BJ (cell line): ENCODE measurements at regions not wholly inside any gene's neighbourhood (a gene's known extent, or its start where the extent isn't known, plus 50 kb on each side); places are given as distances from the start of the nearest gene placed in this dataset.

ENCODE experiments used
- CTCF ChIA-PET: fragments of 350-600 bp; formaldehyde crosslinking; extraction: SDS; loops from one replicate; lab custom pipeline; 2021; ENCODE audit warnings: antibody characterized with exemption, inconsistent platforms; lab: Yijun Ruan, JAX
- POLR2A ChIA-PET: fragments of 300-600 bp; sonication (Branson Sonifier 250); formaldehyde crosslinking; extraction: SDS; loops from one replicate; lab custom pipeline; 2021; ENCODE audit warnings: antibody characterized with exemption; lab: Charles Lee
- DNase-seq: peaks from one replicate; pipeline ENCODE4 v3.0.0-alpha.2; 2011; ENCODE audit warnings: low read depth
- H3K27me3 ChIP-seq: 2 replicates; pipeline ENCODE4 v1.6.0; 2011; ENCODE audit warnings: low read length; ENCODE audit not compliant: control insufficient read depth, insufficient read depth
- H3K36me3 ChIP-seq: 2 replicates; pipeline ENCODE4 v1.5.1; 2011; ENCODE audit warnings: low read length; ENCODE audit not compliant: control insufficient read depth, insufficient read depth
- H3K4me3 ChIP-seq: 2 replicates; pipeline ENCODE4 v1.5.1; 2011; ENCODE audit warnings: low read depth, mild to moderate bottlenecking, control low read depth, low read length
- TF ChIP-seq, protein P1 (sequence below): IDR thresholded peaks from 2 replicates; pipeline ENCODE4 v1.5.1; 2011; ENCODE audit warnings: low read depth, mild to moderate bottlenecking, control low read depth, inconsistent platforms, low read length, moderate library complexity; ENCODE audit not compliant: insufficient read depth

DNA sequence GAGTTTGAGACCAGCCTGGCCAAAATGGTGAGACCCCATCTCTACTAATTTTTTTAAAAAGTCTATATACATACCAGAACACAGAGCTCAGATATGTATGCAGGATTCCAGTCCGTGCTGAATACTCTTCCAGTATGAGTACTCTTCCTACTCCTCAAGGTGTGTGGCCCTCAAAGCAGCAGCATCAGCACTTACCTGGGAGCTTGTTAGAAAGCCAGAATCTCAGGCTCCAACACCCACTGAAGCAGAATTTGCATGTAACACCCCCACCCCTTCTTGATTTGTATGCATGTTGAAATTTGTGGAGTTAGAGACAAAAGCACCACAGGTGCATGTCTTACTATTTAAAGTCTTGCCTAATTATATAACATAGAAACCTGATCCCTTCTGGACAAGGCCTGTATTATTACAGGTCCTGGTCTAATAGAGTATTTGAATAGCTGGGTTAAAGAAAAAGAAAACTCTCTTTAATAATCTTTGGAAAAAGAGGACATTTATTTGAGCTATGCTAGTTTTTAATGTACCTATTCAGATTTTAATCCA, 50.3 kb upstream of the NFE2L2 start:
- TF ChIP-seq, protein P1, sequence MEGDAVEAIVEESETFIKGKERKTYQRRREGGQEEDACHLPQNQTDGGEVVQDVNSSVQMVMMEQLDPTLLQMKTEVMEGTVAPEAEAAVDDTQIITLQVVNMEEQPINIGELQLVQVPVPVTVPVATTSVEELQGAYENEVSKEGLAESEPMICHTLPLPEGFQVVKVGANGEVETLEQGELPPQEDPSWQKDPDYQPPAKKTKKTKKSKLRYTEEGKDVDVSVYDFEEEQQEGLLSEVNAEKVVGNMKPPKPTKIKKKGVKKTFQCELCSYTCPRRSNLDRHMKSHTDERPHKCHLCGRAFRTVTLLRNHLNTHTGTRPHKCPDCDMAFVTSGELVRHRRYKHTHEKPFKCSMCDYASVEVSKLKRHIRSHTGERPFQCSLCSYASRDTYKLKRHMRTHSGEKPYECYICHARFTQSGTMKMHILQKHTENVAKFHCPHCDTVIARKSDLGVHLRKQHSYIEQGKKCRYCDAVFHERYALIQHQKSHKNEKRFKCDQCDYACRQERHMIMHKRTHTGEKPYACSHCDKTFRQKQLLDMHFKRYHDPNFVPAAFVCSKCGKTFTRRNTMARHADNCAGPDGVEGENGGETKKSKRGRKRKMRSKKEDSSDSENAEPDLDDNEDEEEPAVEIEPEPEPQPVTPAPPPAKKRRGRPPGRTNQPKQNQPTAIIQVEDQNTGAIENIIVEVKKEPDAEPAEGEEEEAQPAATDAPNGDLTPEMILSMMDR = no peak
- Histone ChIP-seq H3K36me3 (no peaks in the 10 kb centered on the region), H3K27me3 (no peaks in the 10 kb centered on the region), H3K4me3 (no peak overlapping the region)
- ChIA-PET POLR2A (no interaction called here), CTCF (interaction anchor here (1.0 to 3.4 kb wide), 5 partner anchors 19 to 150 kb away, joined by 3 to 11 read pairs (median 5); no protein-coding TSS in a partner anchor)
- no peak for DNase-seq

DNA sequence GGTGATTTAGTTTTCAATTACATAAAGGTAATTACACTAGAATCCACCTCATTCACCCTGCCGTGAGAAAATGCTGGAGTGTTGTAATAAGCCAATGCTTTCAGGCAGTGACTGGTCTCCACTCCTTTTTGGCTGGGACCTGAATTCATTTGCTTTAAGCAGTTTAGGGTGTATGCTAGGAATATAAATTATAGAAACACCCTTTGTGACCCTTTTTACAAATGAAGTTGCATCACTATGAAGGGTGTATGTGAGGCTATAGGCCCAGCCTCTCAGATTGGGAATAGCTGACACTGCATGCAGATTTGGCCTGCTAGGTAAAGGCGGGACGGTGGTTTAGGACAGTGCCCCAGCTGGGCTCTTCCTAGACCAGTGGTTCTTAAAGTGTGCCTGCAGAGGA, 50.8 kb upstream of the NFE2L2 start:
- no peaks in the 10 kb centered on the region for H3K36me3 ChIP-seq
- DNase-seq = no peak
- ChIA-PET POLR2A (interaction anchor here (0.6 kb wide), 1 partner anchor 103 kb away, joined by 3 read pairs; the partner anchor contains the start of gene HNRNPA3), CTCF (interaction anchor here (1.3 to 3.4 kb wide), 4 partner anchors 20 to 150 kb away, joined by 3 to 11 read pairs (median 4); no protein-coding TSS in a partner anchor)
- no peaks in the 10 kb centered on the region for H3K27me3 ChIP-seq
- TF ChIP-seq, protein P1 = no peak
- H3K4me3 ChIP-seq = no peak overlapping the region

DNA sequence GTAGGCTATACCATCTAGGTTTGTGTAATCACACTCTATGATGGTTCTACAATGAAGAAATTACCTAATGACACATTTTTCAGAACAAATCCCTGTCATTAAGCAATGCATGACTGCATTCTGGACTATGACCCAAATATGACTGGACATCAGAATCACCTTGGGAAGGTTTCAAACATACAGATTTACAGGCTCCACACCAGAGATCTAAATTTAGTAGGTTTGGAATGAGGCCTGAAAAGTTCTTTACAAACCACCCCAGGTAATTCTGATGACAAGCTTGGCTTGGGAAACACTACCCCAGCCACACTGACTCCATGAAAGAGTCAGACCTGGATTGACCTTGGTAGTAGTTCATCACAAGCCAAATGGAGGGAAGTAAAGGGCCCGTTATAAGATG, 52.2 kb upstream of the NFE2L2 start:
- TF ChIP-seq, protein P1 = no peak
- ChIA-PET POLR2A (no interaction called here), CTCF (interaction anchor here (2.0 kb wide), 1 partner anchor 152 kb away, joined by 5 read pairs; no protein-coding TSS in a partner anchor)
- H3K27me3 ChIP-seq = no peaks in the 10 kb centered on the region
- no peak for DNase-seq
- no peaks in the 10 kb centered on the region for H3K36me3 ChIP-seq
- no peak overlapping the region for H3K4me3 ChIP-seq

DNA sequence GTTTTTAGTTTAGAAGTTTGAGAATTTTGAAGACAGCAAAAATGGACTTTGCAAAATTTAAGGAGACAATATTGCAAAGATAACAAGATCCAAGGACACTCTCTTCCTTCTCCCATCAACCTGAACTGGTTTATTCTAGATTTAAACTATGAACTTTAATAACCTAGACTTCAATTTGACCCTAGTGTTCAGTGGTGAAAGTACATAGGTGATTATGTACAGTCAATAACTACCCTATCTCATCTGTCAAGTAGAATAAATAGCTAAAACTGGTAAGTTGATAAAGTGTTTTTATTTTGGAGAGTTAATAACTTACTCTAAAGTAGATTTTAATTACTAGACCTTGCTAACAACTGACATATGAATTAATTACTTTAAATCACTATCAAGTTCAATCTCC, 52.9 kb upstream of the NFE2L2 start:
- Histone ChIP-seq H3K4me3 (no peak overlapping the region), H3K36me3 (no peaks in the 10 kb centered on the region), H3K27me3 (no peaks in the 10 kb centered on the region)
- POLR2A ChIA-PET = no interaction called here
- CTCF ChIA-PET = no interaction called here
- DNase-seq = no peak
- TF ChIP-seq, protein P1 = no peak

DNA sequence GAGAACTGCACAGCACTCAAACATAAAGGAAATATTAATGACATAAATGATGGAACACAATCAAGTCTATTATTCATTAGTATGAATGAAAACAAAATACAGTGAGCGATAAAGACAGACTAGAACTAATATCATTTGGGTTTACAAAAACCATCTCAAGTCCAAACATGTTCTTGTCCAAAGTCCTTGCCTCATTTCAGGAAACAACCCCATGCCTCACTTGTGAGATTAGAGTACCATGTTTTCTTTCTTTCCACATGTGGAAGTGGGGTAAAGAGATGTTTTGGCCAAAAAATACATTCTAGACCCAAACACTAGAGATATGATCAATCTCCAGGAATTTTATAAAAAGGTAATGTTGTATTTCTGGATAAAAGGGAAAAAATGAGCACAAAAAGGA, 53.3 kb upstream of the NFE2L2 start:
- Histone ChIP-seq H3K36me3 (no peaks in the 10 kb centered on the region), H3K4me3 (no peak overlapping the region), H3K27me3 (no peaks in the 10 kb centered on the region)
- POLR2A ChIA-PET = no interaction called here
- CTCF ChIA-PET = no interaction called here
- DNase-seq = no peak
- TF ChIP-seq, protein P1 = no peak
